WTC11 (cell line): ENCODE measurements at regions not wholly inside any gene's neighbourhood (a gene's known extent, or its start where the extent isn't known, plus 50 kb on each side); places are given as distances from the start of the nearest gene placed in this dataset.

Experiments
- ATAC-seq: fragments of 200-7000 bp; cut with Tn5 transposase; 2 replicates; pipeline ENCODE4 v1.10.0; 2021; ENCODE audit warnings: mild to moderate bottlenecking, moderate library complexity
- CTCF ChIA-PET: fragments of 300-600 bp; sonication (Branson Sonifier 250); formaldehyde crosslinking; loops from one replicate; lab custom pipeline; 2021; ENCODE audit warnings: antibody characterized with exemption; lab: Charles Lee
- POLR2A ChIA-PET: fragments of 350-600 bp; sonication (Branson Sonifier 250); formaldehyde crosslinking; loops from one replicate; lab custom pipeline; 2021; ENCODE audit warnings: antibody characterized with exemption; lab: Charles Lee
- DNase-seq: peaks from one replicate; pipeline ENCODE4 v3.0.0; 2021; ENCODE audit warnings: low spot score
- H3K27ac Mint-ChIP-seq: 2 replicates; pipeline ENCODE4 v1.8.0; 2021; ENCODE audit warnings: mixed read lengths
- H3K27me3 Mint-ChIP-seq: 2 replicates; pipeline ENCODE4 v1.8.0; 2021; ENCODE audit warnings: low read depth, mild to moderate bottlenecking, moderate library complexity, mixed read lengths
- H3K36me3 Mint-ChIP-seq: 2 replicates; pipeline ENCODE4 v1.8.0; 2021; ENCODE audit warnings: mixed read lengths
- H3K4me1 Mint-ChIP-seq: 2 replicates; pipeline ENCODE4 v1.8.0; 2022; ENCODE audit warnings: mixed read lengths
- H3K4me3 Mint-ChIP-seq: 2 replicates; pipeline ENCODE4 v1.8.0; 2021; ENCODE audit warnings: mild to moderate bottlenecking, moderate library complexity, mixed read lengths
- H3K9me3 Mint-ChIP-seq: 2 replicates; pipeline ENCODE4 v1.8.0; 2021; ENCODE audit warnings: mixed read lengths
- ELF4 ChIP-seq: sonication (generic); formaldehyde crosslinking; IDR thresholded peaks from 2 replicates; pipeline ENCODE4 v1.8.1; 2022; ENCODE audit warnings: low read depth, mild to moderate bottlenecking, moderate library complexity, missing genetic modification reagents
- FOXP1 ChIP-seq: sonication (generic); formaldehyde crosslinking; IDR thresholded peaks from 2 replicates; pipeline ENCODE4 v1.8.0; 2022; ENCODE audit warnings: missing genetic modification reagents, mild to moderate bottlenecking, moderate library complexity, borderline replicate concordance
- MYBL2 ChIP-seq: sonication (generic); formaldehyde crosslinking; IDR thresholded peaks from 2 replicates; pipeline ENCODE4 v1.8.1; 2023; ENCODE audit warnings: mild to moderate bottlenecking, moderate library complexity, missing genetic modification reagents
- TCF7 ChIP-seq: sonication (generic); formaldehyde crosslinking; IDR thresholded peaks from 2 replicates; pipeline ENCODE4 v1.8.0; 2022; ENCODE audit warnings: mild to moderate bottlenecking, low read depth, missing genetic modification reagents, moderate library complexity
- ZNF416 ChIP-seq: fragments of 250-450 bp; sonication (Bioruptor Pico); IDR thresholded peaks from 2 replicates; pipeline ENCODE4 v1.9.0; 2021; ENCODE audit warnings: mild to moderate bottlenecking, inconsistent platforms
- ZNF423 ChIP-seq: fragments of 250-450 bp; sonication (Bioruptor Pico); IDR thresholded peaks from 2 replicates; pipeline ENCODE4 v2.1.2; 2022; ENCODE audit warnings: mild to moderate bottlenecking, moderate library complexity
- TF ChIP-seq, protein P1 (sequence below): sonication (generic); formaldehyde crosslinking; IDR thresholded peaks from 2 replicates; pipeline ENCODE4 v1.8.1; 2023; ENCODE audit warnings: mild to moderate bottlenecking, missing genetic modification reagents, borderline replicate concordance
- TF ChIP-seq, protein P2 (sequence below): sonication (generic); formaldehyde crosslinking; IDR thresholded peaks from 2 replicates; pipeline ENCODE4 v1.8.1; 2022; ENCODE audit warnings: mild to moderate bottlenecking, missing genetic modification reagents, moderate library complexity, borderline replicate concordance
- TF ChIP-seq, protein P3 (sequence below): sonication (generic); formaldehyde crosslinking; conservative IDR thresholded peaks from 2 replicates; pipeline ENCODE4 v1.8.1; 2022; ENCODE audit warnings: mild to moderate bottlenecking, missing genetic modification reagents
- TF ChIP-seq, protein P4 (sequence below): fragments of 250-450 bp; sonication (Bioruptor Pico); IDR thresholded peaks from 2 replicates; pipeline ENCODE4 v1.9.0; 2021; ENCODE audit warnings: mild to moderate bottlenecking
- TF ChIP-seq, protein P5 (sequence below): sonication (generic); formaldehyde crosslinking; conservative IDR thresholded peaks from 2 replicates; pipeline ENCODE4 v1.8.1; 2023; ENCODE audit warnings: mild to moderate bottlenecking, low read depth, missing genetic modification reagents, moderate library complexity
- TF ChIP-seq, protein P6 (sequence below): fragments of 250-450 bp; sonication (Bioruptor Pico); IDR thresholded peaks from 2 replicates; pipeline ENCODE4 v1.9.0; 2021; ENCODE audit warnings: moderate library complexity, mild to moderate bottlenecking, inconsistent platforms, borderline replicate concordance

DNA sequence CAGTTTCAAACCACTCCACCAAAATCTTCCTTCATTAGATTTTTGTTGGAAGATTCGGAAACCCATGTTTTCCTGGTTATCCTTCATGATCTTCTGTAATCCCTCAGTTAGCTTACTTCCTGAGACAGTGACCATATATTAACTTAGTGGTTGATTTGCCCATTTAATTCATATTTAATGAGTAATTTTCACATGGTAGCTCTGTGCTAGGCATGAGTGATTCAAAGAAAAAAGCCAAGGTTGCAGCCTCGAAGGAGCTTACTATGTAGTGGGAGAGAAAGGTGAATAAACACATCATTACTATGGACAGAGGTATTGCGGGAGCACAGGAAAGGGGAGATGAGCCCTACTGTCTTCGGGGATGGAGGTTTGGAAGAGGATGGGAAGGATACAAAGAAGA lies 158.5 kb downstream of the TLE1 start:
- POLR2A ChIA-PET = no interaction called here
- TF ChIP-seq, protein P1, sequence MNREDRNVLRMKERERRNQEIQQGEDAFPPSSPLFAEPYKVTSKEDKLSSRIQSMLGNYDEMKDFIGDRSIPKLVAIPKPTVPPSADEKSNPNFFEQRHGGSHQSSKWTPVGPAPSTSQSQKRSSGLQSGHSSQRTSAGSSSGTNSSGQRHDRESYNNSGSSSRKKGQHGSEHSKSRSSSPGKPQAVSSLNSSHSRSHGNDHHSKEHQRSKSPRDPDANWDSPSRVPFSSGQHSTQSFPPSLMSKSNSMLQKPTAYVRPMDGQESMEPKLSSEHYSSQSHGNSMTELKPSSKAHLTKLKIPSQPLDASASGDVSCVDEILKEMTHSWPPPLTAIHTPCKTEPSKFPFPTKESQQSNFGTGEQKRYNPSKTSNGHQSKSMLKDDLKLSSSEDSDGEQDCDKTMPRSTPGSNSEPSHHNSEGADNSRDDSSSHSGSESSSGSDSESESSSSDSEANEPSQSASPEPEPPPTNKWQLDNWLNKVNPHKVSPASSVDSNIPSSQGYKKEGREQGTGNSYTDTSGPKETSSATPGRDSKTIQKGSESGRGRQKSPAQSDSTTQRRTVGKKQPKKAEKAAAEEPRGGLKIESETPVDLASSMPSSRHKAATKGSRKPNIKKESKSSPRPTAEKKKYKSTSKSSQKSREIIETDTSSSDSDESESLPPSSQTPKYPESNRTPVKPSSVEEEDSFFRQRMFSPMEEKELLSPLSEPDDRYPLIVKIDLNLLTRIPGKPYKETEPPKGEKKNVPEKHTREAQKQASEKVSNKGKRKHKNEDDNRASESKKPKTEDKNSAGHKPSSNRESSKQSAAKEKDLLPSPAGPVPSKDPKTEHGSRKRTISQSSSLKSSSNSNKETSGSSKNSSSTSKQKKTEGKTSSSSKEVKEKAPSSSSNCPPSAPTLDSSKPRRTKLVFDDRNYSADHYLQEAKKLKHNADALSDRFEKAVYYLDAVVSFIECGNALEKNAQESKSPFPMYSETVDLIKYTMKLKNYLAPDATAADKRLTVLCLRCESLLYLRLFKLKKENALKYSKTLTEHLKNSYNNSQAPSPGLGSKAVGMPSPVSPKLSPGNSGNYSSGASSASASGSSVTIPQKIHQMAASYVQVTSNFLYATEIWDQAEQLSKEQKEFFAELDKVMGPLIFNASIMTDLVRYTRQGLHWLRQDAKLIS (CRISPR knock-in tag) = no peak
- TF ChIP-seq, protein P2, sequence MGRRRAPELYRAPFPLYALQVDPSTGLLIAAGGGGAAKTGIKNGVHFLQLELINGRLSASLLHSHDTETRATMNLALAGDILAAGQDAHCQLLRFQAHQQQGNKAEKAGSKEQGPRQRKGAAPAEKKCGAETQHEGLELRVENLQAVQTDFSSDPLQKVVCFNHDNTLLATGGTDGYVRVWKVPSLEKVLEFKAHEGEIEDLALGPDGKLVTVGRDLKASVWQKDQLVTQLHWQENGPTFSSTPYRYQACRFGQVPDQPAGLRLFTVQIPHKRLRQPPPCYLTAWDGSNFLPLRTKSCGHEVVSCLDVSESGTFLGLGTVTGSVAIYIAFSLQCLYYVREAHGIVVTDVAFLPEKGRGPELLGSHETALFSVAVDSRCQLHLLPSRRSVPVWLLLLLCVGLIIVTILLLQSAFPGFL = no peak
- Mint-ChIP-seq H3K27me3 (no peaks in the 10 kb centered on the region), H3K4me1 (peaks cover 26% of the 10 kb centered on the region), H3K9me3 (no peaks in the 10 kb centered on the region), H3K36me3 (no peaks in the 10 kb centered on the region), H3K4me3 (no peak overlapping the region), H3K27ac (no peak overlapping the region)
- CTCF ChIA-PET = interaction anchor here (0.5 to 2.2 kb wide), 2 partner anchors 8 to 19 kb away, joined by 3 to 10 read pairs; no protein-coding TSS in a partner anchor
- no peak for ATAC-seq
- no peak for DNase-seq

DNA sequence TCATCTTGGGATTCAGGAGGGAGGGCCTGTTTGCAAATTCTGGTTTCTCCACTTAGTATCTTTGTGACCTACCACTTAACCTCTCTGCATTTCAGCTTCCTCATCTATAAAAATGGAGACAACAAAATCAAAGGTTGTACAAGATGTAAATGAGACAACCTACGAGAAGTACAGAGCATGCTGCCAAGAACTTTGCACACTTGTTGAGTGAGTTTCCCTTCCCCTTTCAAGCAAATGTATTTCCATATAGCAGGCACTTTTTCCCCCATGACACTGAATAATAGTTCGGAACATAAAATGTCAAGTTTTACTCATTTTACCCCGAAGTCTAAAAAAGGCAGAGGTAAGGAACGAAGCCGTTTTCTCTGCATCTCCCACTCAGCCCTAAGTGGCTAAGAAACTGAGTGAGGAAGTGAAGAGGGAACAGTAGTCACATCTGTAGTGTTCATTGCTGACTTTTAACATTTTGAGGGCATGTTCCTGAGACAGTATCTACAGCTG lies 159.0 kb downstream of the TLE1 start:
- Mint-ChIP-seq H3K9me3 (no peaks in the 10 kb centered on the region), H3K4me3 (no peak overlapping the region), H3K27me3 (no peaks in the 10 kb centered on the region), H3K4me1 (peaks cover 26% of the 10 kb centered on the region), H3K36me3 (no peaks in the 10 kb centered on the region), H3K27ac (no peak overlapping the region)
- POLR2A ChIA-PET = no interaction called here
- DNase-seq (no peak), ATAC-seq (no peak)
- no peak for TF ChIP-seq MYBL2 (CRISPR knock-in tag)
- TF ChIP-seq ZNF416 (CRISPR knock-in tag) = no peak
- CTCF ChIA-PET = no interaction called here

DNA sequence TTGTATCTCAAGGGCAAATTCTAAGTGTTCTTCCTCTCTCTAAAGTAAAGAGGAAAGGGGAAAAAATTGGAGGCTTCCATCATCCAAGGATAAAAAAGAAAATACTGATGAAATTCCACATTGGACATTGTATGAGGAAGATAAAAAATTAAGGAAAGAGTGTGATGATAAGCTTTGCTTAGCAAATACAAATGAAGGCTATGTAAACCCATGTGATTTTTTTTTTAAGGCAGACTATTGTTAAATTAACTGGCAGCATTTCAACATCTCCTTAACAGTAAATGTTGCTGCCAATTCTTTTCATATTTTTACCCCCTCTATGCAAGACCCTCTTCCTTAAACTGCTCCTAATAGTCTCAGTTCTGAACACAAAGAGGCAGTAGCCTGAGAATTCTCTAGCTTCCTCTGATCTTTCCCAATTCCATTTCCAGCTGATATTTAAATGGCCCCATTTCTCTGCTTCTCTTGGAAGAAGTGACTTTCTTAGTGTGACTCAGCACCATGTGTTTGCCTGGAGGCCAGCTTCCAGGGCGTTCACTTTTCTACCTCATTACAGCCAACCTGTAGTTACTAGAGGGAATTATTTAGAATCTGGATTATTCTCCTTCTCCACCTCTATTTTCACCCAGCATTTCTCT lies 159.7 kb downstream of the TLE1 start:
- DNase-seq (no peak), ATAC-seq (no peak)
- CTCF ChIA-PET = no interaction called here
- TF ChIP-seq, protein P3, sequence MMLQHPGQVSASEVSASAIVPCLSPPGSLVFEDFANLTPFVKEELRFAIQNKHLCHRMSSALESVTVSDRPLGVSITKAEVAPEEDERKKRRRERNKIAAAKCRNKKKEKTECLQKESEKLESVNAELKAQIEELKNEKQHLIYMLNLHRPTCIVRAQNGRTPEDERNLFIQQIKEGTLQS (CRISPR knock-in tag) = no peak
- TF ChIP-seq FOXP1 (CRISPR knock-in tag) = no peak
- TF ChIP-seq ZNF423 (CRISPR knock-in tag) = no peak
- TF ChIP-seq ELF4 (CRISPR knock-in tag) = no peak
- TF ChIP-seq, protein P4, sequence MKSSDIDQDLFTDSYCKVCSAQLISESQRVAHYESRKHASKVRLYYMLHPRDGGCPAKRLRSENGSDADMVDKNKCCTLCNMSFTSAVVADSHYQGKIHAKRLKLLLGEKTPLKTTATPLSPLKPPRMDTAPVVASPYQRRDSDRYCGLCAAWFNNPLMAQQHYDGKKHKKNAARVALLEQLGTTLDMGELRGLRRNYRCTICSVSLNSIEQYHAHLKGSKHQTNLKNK = no peak
- TF ChIP-seq, protein P5, sequence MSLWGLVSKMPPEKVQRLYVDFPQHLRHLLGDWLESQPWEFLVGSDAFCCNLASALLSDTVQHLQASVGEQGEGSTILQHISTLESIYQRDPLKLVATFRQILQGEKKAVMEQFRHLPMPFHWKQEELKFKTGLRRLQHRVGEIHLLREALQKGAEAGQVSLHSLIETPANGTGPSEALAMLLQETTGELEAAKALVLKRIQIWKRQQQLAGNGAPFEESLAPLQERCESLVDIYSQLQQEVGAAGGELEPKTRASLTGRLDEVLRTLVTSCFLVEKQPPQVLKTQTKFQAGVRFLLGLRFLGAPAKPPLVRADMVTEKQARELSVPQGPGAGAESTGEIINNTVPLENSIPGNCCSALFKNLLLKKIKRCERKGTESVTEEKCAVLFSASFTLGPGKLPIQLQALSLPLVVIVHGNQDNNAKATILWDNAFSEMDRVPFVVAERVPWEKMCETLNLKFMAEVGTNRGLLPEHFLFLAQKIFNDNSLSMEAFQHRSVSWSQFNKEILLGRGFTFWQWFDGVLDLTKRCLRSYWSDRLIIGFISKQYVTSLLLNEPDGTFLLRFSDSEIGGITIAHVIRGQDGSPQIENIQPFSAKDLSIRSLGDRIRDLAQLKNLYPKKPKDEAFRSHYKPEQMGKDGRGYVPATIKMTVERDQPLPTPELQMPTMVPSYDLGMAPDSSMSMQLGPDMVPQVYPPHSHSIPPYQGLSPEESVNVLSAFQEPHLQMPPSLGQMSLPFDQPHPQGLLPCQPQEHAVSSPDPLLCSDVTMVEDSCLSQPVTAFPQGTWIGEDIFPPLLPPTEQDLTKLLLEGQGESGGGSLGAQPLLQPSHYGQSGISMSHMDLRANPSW = no peak
- no peak for TF ChIP-seq TCF7 (CRISPR knock-in tag)
- TF ChIP-seq, protein P6, sequence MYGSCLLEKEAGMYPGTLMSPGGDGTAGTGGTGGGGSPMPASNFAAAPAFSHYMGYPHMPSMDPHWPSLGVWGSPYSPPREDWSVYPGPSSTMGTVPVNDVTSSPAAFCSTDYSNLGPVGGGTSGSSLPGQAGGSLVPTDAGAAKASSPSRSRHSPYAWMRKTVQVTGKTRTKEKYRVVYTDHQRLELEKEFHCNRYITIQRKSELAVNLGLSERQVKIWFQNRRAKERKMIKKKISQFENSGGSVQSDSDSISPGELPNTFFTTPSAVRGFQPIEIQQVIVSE (CRISPR knock-in tag) = no peak
- H3K9me3 Mint-ChIP-seq = no peaks in the 10 kb centered on the region
- no peak overlapping the region for H3K27ac Mint-ChIP-seq
- H3K36me3 Mint-ChIP-seq = no peaks in the 10 kb centered on the region
- peaks cover 26% of the 10 kb centered on the region for H3K4me1 Mint-ChIP-seq
- H3K27me3 Mint-ChIP-seq = no peaks in the 10 kb centered on the region
- no peak overlapping the region for H3K4me3 Mint-ChIP-seq
- POLR2A ChIA-PET = no interaction called here
